Ascending aorta (tissue), 2 donors: ENCODE measurements at regions not wholly inside any gene's neighbourhood (a gene's known extent, or its start where the extent isn't known, plus 50 kb on each side); places are given as distances from the start of the nearest gene placed in this dataset.

Experiments used
- DNase-seq, 2 donors: peaks; one replicate each; pipeline ENCODE4 v3.0.0-alpha.2; 2019; ENCODE audit warnings: low spot score in 2 of 2
- H3K27ac ChIP-seq, 2 donors: fragments of 200-600 bp; sonication (generic); one replicate each; pipeline ENCODE4 v1.5.1; 2016 to 2017; ENCODE audit warnings: mild to moderate bottlenecking in 1 of 2
- H3K27me3 ChIP-seq: fragments of 200-600 bp; sonication (generic); one replicate; pipeline ENCODE4 v1.5.1; 2017
- H3K36me3 ChIP-seq, 2 donors: fragments of 200-600 bp; sonication (generic); one replicate each; pipeline ENCODE4 v1.5.1; 2016
- H3K4me1 ChIP-seq, 2 donors: fragments of 200-600 bp; sonication (generic); one replicate each; pipeline ENCODE4 v1.5.1; 2016 to 2017; ENCODE audit warnings: mild to moderate bottlenecking in 1 of 2
- H3K4me3 ChIP-seq, 2 donors: fragments of 200-600 bp; sonication (generic); one replicate each; pipeline ENCODE4 v1.5.1; 2016 to 2017; ENCODE audit warnings: mild to moderate bottlenecking in 1 of 2
- H3K9me3 ChIP-seq, 2 donors: fragments of 200-600 bp; sonication (generic); one replicate each; pipeline ENCODE4 v1.5.1; 2016
- CTCF ChIP-seq, 3 experiments: fragments of 200-600 bp in 2 of 3; fragments of 450-650 bp in 1 of 3; sonication (generic) in 2 of 3; IDR thresholded peaks; one replicate each; pipeline ENCODE4 v1.5.1; 2016 to 2019; ENCODE audit warnings: antibody characterized with exemption in 3 of 3, mild to moderate bottlenecking in 1 of 3, moderate library complexity in 1 of 3
- intact Hi-C: fragments of 100-400 bp; cut with DNase I; formaldehyde crosslinking; loops from one replicate; pipeline ENCODE4 v1.15.1; 2023

GRCh38 chr2:4047961-4048891 is 344.9 kb downstream of the DCDC2C start:
- Histone ChIP-seq H3K4me1 (no peaks in the 10 kb centered on the region), H3K27me3 (no peaks in the 10 kb centered on the region), H3K27ac (no peak overlapping the region), H3K4me3 (no peak overlapping the region), H3K9me3 (no peaks in the 10 kb centered on the region), H3K36me3 (no peaks in the 10 kb centered on the region)
- intact Hi-C loops, result no loop called here
- no peak for DNase-seq
- TF ChIP-seq CTCF (IDR thresholded peaks at IDR 0.05), result no peak

- Histone ChIP-seq H3K36me3 (no peaks in the 10 kb centered on the region), H3K4me1 (no peaks in the 10 kb centered on the region), H3K27ac (no peak overlapping the region), H3K4me3 (no peak overlapping the region), H3K9me3 (no peaks in the 10 kb centered on the region), H3K27me3 (no peaks in the 10 kb centered on the region)
- TF ChIP-seq CTCF (IDR thresholded peaks at IDR 0.05), result no peak
- DNase-seq, result no peak
- intact Hi-C loops, result no loop called here
These were observed 346.1 kb downstream of the DCDC2C start for GRCh38 chr2:4049463-4049862.

- intact Hi-C loops, result no loop called here
- Histone ChIP-seq H3K9me3 (no peaks in the 10 kb centered on the region), H3K4me1 (no peaks in the 10 kb centered on the region), H3K4me3 (no peak overlapping the region), H3K36me3 (no peaks in the 10 kb centered on the region), H3K27me3 (no peaks in the 10 kb centered on the region), H3K27ac (no peak overlapping the region)
- DNase-seq, result no peak
- TF ChIP-seq CTCF (IDR thresholded peaks at IDR 0.05), result no peak
These were observed 350.6 kb downstream of the DCDC2C start for GRCh38 chr2:4053769-4054493.

GRCh38 chr2:4066217-4066616 is 362.8 kb downstream of the DCDC2C start:
- no peaks in the 10 kb centered on the region for H3K36me3 ChIP-seq
- TF ChIP-seq CTCF (IDR thresholded peaks at IDR 0.05), result no peak
- no peak for DNase-seq
- intact Hi-C loops, result no loop called here
- no peaks in the 10 kb centered on the region for H3K27me3 ChIP-seq
- no peak overlapping the region for H3K4me3 ChIP-seq
- no peaks in the 10 kb centered on the region for H3K4me1 ChIP-seq
- no peak overlapping the region for H3K27ac ChIP-seq
- H3K9me3 ChIP-seq, result no peaks in the 10 kb centered on the region

- DNase-seq, result no peak
- H3K27me3 ChIP-seq, result no peaks in the 10 kb centered on the region
- H3K9me3 ChIP-seq, result no peaks in the 10 kb centered on the region
- H3K27ac ChIP-seq, result no peak overlapping the region
- intact Hi-C loops, result no loop called here
- no peaks in the 10 kb centered on the region for H3K4me1 ChIP-seq
- H3K36me3 ChIP-seq, result no peaks in the 10 kb centered on the region
- H3K4me3 ChIP-seq, result no peak overlapping the region
- no peak for TF ChIP-seq CTCF (IDR thresholded peaks at IDR 0.05)
These were observed 369.7 kb downstream of the DCDC2C start for GRCh38 chr2:4073026-4073569.
